GM18502 (cell line): ENCODE measurements at regions not wholly inside any gene's neighbourhood (a gene's known extent, or its start where the extent isn't known, plus 50 kb on each side); places are given as distances from the start of the nearest gene placed in this dataset.
"Not testable (repeated sequence)": the region's sequence is repeated elsewhere in the genome, so short reads cannot be mapped to it uniquely, and the experiment has no call there.

Source experiments
- ATAC-seq: cut with Tn5 transposase; IDR thresholded peaks from one replicate; pipeline ENCODE4 v1.9.1; 2021; ENCODE audit warnings: mild to moderate bottlenecking; ENCODE audit not compliant: unreplicated experiment, poor library complexity

DNA sequence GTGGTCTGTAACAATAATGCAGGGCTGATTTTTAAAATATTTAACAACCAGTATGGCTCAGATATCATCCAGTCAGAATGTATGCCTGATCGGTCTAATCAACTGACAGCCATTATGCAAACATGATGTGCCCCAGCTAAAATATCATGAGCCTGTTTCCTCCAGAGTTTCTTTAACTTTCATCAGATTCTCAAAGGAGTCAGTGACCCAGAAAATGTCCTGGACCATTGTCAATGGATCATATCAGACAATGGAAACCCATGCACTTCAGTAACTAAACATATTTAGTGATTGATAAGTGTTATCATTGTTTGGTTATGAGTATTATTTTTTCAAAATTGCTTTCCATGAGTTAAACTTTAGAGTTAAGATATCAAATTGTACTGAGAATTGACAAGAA, 173.5 kb downstream of the LMBRD1 start:
- ATAC-seq, result no peak

DNA sequence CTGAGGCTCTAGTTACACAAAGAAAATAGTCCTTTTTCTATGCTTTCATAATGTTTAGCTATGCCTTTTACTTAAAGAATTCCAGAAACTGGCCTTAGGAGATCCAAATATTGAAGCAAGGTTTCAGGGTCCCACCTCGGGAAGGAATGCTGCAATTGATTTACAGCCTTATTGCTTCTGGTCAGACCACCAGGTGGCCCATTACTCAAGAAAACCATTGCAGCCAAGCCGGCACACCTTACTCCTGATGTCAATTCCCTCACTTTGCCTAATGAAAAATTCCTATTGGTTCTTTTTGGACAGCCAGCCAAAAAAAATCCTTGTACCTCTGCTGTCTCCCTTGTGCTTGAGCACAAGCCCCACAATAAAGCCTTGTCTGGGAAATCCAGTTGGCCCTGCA, 173.9 kb downstream of the LMBRD1 start:
- no peak for ATAC-seq

DNA sequence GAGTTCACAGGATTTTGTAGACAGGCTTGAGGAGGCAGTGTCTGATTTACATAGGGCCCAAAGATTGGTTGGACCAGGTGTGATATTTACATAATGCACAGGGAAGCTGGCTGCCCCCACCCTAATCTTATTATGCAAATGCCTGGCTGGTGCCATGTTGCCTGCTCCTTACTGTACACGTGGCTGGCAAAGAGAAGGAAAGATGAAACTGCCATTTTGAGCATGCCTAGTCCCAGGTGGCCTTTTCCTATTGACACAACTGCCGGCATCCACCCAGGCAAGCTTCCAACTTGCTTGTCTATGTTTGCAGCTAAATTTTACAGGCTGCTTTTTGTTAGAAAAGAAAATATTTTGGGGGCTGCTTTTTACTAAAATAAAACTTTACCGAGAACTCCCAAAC, 174.6 kb downstream of the LMBRD1 start:
- no peak for ATAC-seq

DNA sequence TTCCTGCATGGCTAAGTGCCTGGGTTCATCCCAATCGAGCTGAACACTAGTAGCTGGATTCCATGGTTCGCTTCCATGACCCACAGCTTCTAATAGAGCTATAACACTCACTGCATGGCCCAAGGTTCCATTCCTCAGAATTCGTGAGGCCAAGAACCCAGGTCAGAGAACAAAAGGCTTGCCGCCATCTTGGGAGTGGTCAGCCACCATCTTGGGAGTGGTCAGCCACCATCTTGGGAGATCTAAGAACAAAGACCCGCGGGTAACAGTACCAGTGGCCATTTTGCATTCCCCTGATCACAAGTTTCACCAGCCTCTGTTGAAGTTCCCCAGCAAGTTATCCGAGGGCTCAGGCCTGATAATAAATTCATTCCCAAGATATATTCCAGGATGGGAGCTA, 179.6 kb downstream of the LMBRD1 start:
- ATAC-seq, result no peak

DNA sequence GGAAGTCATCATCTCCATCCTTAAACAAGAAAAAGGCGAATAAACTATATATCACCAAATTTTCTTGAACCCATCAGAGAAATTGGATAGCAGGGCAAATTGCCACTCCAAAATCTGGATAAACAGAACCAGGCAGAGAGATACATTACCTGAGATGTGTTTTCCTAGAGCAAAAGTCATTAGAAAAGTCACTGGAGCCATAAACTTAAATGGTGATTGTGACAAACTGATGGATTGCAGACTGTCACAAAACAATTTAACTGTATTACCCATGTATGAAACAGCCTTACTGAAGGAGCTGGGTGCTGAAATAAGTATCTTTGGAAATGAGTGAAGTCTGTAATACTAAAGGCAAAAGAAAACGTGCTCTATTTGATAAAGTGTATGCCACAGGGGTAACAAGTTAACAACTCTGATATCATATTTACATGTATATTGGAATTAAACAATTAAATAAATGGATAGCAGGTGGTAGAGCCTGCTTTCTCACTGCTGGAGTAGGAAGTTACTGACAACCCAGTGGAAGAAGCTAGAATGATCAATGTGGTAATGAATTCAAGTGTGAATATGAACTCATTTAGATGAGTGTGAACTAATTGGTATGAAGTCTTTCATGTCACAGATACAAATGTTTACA, 186.9 kb downstream of the LMBRD1 start:
- no peak for ATAC-seq

DNA sequence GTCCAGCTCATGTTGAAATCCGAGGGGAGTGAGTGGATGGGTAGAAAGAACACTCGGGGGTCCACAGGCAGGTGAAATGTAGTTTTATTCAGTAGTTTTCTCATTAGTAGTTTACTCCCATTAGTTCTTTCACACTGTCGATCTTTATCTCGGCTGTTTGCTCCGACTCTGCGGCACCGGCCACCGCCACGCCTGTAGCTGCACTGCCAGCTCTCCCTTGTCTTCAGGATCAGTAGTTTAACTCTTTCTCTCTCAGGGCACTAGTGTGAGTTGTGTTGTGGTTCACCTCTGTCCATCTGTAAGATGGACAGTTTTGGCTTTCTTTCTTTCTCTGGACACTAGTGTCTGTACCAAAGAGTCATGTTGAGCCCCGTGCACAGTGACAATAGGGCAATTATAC, 195.7 kb downstream of the LMBRD1 start:
- no peak for ATAC-seq

DNA sequence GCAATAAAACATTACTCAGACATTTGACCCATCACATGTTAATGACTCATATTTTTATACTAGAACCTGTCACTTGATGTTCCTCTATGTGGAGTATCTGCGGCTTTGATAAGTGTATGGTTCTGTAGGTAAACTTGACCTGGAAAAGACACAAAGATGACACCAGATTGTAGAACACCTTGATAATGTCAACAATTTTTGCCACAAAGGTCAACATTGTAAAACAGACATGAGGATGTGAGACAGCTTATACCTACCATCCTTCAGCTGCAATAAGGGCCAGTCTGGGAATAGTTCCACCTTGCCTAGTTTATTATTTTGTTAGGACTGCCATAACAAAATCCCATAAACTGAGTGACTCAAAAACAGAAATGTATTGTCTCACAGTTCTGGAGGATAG, 202.4 kb downstream of the LMBRD1 start:
- ATAC-seq, result no peak

DNA sequence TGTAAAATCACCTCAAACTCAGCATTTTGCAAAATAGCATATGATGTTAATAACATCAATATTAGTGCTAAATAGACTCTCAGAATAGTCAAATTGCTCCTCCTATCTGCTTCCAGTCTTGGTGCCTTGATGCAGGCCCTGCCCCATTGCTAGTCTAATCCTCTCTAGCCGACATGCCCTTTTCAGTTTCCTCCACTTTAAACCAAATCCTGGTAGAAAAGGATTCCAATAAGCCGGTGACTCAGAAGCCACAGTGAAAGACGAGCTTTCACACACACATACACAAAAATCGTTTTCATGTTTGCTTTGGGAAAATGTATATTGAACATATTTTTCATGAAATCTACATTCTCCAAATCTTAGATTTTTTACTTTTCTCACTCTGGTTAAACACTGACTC, 203.1 kb downstream of the LMBRD1 start:
- no peak for ATAC-seq

DNA sequence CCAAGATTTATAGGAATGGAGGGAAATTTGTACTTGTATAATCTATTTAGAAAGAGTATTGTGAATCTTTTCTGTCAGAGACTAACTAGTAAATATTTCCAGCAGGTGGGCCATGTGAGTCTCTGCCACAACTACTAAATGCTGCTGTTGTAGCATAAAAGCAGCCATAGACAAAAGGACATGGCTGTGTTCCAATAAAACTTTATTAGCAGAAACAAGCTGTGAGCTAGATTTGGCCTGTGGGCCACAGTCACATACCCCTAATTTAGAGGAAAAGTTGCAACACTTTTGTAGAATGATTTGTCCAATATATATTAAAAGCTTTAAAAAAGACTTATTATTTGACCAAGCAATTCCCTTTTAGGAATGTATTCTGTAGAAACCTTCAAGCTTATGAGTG, 207.2 kb downstream of the LMBRD1 start:
- ATAC-seq, result no peak

DNA sequence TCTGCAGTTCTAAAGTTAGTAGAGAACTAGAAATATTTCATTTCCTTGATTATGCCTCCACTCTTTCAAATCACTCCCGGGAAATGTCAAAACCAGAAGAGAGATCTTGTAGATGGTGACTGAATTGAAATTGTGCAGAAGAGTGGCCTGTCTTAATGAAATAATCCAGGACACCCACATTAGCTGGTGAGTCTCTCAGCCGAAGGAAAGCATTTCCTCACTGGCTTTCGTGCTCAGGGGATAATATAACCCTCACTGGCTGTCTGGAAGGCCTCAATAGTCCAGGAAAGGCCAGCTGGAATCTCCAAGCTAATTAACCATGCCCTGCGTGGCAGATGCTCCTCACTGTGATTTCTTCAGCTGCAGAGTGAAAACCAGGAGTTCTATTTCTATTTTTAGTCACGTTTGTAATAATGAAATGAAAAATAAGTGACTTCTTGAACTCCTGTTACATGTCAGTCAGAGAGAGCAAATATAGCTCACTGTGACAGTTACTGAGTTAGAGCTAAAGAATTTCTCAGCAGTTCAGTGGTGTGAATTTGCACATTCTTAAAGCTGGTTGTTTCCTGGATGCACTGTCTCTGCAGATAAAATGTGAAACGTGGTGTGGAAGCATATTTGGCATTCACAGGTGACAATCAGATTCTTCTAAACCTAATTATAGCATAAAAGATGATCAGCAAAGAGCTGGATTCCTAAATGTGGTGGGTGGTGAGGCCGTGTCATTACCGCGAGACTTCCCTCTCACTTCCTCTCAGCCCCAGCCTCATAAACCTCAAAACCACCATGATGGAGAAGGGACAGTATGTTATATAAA, 211.7 kb downstream of the LMBRD1 start:
- ATAC-seq, result peak; percentile 96

DNA sequence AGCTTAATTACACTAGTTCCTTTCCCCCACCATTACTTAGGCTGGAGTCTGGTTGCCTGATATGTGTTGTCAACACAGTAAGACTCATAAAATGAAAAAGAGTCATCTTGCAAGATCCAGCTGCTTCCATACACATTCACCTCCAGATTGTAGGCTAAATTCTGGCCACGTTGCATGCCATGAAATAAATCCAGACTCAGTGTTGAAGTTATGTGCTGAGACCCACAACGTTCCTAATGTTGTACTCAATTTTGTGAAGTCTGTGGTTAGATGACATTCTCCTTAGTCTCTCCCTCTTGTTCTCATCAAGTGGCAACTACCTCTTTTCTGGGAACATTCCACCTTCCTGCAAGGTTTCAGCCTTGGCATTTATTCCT, 212.3 kb downstream of the LMBRD1 start:
- ATAC-seq, result no peak

DNA sequence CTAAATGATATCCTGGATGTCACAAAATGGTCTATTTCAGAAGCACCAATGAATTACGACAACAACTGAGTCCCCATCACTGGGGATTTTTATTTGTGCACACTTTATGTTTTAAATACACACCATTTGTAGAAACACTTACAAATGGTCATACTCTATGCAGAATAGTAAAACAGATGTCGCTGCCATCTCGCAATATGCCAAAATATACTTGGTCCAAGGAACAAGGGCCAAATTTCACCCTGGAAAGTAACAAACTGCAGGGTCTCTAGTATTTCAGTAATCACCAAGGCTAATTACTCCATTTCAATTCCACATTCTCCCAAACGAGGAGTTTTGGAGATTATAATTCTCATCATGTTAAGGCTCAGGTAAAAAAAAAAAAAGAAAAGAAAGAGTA, 215.2 kb downstream of the LMBRD1 start:
- ATAC-seq, result no peak

DNA sequence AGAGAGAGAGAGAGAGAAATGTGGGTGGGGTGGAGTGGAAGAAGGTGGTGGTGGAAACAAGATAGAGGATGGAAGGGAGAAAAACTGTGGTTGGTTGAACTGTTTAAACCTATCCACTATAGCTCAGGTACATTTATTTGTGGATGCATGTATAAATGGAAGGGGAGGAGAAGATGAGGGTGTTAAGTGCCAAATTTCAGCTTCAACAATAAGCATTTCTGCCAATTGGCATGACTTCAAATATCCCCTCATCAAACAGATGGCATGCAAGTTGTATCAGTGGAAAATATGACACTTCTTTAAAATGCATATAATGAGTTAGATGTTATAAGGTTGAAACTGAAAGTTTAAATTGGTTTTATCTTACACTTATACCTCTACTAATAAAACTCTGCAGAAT, 216.1 kb downstream of the LMBRD1 start:
- no peak for ATAC-seq

DNA sequence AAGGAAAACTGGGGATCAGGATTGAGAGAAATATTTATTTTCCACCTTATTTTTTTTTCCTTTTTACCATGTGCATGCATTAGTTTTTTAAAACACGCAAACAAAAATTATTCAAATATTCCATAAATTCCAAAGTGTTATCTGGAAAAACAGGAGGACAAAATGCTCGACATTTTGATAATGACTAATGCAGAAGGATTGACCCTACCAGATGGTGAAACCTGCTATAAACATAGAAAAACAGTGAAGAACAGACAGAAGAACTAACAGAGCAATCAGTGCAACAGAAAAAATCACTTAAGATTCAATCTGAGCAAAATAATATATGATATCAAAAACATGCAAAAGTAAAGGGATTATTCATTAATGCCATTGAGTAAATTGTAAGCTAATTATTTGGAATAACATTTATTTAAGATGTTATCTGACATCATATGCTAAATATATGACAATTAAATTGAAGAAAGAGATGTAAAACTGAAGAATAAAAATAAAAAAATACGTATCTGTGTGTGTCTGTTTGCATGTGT, 218.4 kb downstream of the LMBRD1 start:
- no peak for ATAC-seq

DNA sequence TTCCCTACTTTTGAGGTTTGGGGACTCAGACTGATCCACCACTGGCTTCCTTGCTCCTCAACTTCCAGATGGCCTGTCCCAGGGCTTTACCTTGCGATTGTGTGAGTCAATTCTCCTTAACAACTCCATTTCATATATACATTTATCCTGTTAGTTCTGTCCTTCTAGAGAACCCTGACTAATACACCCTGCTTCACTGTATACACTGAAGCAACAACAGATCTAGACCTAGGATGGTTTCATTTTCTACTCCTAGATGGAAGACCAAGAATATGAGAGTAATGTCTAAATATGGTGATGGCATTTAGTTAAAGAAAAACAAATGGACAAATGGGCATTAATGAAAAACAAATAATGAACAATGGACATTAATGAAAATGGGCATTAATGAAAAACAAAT, 225.6 kb downstream of the LMBRD1 start:
- no peak for ATAC-seq

DNA sequence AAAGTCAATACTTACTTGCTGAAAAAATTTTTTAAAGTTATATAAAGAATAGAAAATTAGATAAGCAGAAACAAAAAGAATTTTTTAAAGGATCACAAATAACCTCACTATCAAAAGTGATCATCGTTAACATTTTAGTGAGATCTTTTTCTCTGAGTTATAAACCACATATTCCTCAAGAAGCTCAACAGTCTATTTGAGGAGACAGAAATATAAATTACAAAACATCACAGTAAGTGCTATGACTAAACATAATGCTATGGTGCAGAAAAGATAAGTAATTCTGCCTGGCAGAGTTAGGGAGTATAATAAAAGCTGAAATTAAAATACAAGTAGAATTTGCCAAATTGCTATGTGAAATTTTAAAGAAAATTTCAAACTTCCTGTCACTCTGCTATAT, 226.7 kb downstream of the LMBRD1 start:
- ATAC-seq, result no peak

DNA sequence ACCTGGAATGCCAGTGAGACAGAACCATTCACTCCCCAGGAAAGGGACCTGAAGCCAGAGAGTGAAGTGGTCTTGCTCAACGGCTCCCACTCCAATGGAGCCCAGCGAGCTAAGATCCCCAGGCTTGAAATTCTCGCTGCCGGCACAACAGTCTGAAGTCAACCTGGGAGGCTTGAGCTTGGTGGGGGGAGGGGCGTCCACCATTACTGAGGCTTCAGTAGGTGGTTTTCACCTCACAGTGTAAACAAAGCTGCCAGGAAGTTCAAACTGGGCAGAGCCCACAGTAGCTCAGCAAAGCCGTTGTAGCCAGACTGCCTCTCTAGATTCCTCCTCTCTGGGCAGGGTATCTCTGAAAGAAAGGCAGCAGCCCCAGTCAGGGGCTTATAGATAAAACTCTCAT, 236.2 kb downstream of the LMBRD1 start:
- not testable (repeated sequence) for ATAC-seq

DNA sequence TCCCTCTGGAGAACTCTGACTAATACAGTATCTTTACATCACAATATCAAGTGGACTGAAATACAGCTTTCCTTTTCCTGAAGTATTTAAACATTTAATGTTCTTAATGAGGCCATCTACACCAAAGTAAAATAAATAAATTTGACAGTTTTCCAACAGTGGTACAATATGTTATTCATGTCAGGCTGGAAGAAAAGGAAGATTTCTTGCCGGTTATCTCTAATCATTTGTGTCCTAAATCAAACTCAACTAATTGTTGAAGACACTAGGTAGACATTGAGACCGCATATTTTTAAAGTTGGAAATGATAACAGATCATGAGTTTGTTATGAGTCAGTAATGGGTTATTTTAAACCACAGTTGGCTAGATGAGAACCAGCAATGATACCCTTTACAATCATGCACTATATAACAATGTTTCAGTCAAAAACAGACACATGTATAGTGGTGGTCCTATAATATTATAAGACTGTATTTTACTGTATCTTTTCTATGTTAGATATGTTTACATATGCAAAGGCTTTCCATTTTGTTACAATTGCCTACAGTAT, 241.6 kb downstream of the LMBRD1 start:
- no peak for ATAC-seq

DNA sequence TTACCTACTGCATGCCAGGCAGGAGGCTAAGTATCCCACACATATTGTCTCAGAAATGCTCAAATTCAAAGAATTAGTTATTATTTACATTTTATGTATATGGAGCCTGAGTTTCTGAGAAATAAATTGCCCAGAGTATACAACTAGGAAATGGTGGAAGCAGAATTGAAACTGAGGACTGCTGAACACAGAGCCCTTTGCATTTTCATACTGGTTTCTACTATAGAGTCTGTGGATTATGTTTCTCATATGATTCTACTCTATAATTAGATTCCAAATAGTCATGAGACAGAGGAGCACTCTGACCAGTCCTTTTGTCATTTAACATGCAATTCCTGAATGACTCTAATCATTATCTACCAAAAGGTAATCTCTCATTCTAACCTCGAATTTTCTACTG, 254.3 kb downstream of the LMBRD1 start:
- ATAC-seq, result peak; percentile 61

DNA sequence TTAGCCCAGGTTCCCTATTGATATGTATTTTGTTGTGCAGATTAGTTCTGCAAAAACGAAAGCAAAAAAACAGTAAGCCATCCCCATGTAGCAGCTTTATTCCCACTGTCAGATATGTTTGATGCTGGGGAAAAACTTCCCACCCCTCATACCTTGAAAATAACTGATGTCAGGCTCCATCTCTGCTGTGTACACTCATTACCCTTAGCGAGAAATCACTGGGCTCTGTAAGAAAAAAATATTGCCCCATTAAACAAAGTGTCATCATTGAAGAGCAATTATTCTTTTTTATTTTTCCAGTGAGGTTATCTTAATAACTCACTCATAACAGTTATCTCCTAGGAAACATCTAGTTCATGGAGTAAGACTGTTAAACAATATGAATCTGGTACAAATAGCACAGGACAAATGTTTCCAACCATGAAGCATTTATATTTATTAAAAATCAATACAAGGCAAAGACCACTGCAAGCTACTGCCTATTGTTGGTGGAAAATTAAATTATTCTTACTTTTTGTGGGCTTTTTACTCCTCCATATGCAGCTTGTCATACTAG, 268.8 kb downstream of the LMBRD1 start:
- no peak for ATAC-seq

DNA sequence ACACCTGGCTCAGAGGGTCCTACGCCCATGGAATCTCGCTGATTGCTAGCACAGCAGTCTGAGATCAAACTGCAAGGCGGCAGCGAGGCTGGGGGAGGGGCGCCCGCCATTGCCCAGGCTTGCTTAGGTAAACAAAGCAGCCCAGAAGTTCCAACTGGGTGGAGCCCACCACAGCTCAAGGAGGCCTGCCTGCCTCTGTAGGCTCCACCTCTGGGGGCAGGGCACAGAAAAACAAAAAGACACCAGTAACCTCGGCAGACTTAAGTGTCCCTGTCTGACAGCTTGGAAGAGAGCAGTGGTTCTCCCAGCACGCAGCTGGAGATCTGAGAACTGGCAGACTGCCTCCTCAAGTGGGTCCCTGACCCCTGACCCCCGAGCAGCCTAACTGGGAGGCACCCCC, 281.3 kb downstream of the LMBRD1 start:
- ATAC-seq, result not testable (repeated sequence)
